Pancreas (tissue), 10 donors: ENCODE measurements at regions not wholly inside any gene's neighbourhood (a gene's known extent, or its start where the extent isn't known, plus 50 kb on each side); places are given as distances from the start of the nearest gene placed in this dataset.

ENCODE experiments used
- ATAC-seq, 4 donors: fragments of 200-7000 bp; cut with Tn5 transposase; one replicate each; pipeline versions ENCODE4 v1.8.0 to v1.9.1; 2020; ENCODE audit warnings: mild to moderate bottlenecking in 4 of 4, moderate library complexity in 4 of 4
- DNase-seq, 6 donors: peaks; one replicate each; pipeline ENCODE4 v3.0.0-alpha.2; 2020
- FAIRE-seq: peaks from 2 replicates; lab custom pipeline; 2012; peaks lifted over from hg19 to GRCh38; lab: Jason Lieb, UNC
- H3K27ac ChIP-seq, 4 donors: fragments of 200-600 bp; sonication (generic); 1 replicate in 3 of 4; 2 replicates in 1 of 4; pipeline versions ENCODE4 v1.5.0 to v1.8.0; 2020
- H3K27me3 ChIP-seq, 4 donors: fragments of 200-600 bp; one replicate each; pipeline ENCODE4 v1.8.0; 2021
- H3K36me3 ChIP-seq, 3 donors: fragments of 200-600 bp; sonication (generic) in 1 of 3; one replicate each; pipeline versions ENCODE4 v1.5.0 to v1.8.0; 2020 to 2021
- H3K4me1 ChIP-seq, 3 donors: fragments of 200-600 bp; one replicate each; pipeline ENCODE4 v1.8.0; 2021
- H3K4me3 ChIP-seq, 4 donors: fragments of 200-600 bp; sonication (generic) in 2 of 4; one replicate each; pipeline versions ENCODE4 v1.5.0 to v1.8.0; 2020 to 2021
- H3K9me3 ChIP-seq, 4 donors: fragments of 200-600 bp; one replicate each; pipeline ENCODE4 v1.8.0; 2021
- CTCF ChIP-seq, 4 donors: fragments of 200-600 bp; sonication (generic) in 3 of 4; IDR thresholded peaks; one replicate each; pipeline versions ENCODE4 v1.5.0 to v1.8.0; 2021; ENCODE audit warnings: antibody characterized with exemption in 4 of 4
- WGBS, 2 donors: extraction: QIAGEN DNeasy Blood & Tissue Kit; methylation state at CpG; one replicate each; pipeline ENCODE4 v1.1.7; 2013; 5-methylcytosine and 5-hydroxymethylcytosine counted together
- intact Hi-C, 3 donors: fragments of 100-400 bp; cut with DNase I; formaldehyde crosslinking; loops; one replicate each; pipeline versions ENCODE4 v1.11.1 to v1.14.2; 2022
- donor health status: healthy with polysubstance abuse.
- donor health status: DM: no; HTN: no; CAD: no; lungs with moderate emphysema.
- donor health status: DM: no; HTN: no; CAD: no.
- donor health status: control.
- donor health status: control.
- donor health status: Bipolar disorder and iron deficiency.
- donor health status: DM: yes; HTN: yes; CAD: no.
- donor health status: DM: no; HTN: no; CAD: no.
- donor health status: DM: no; HTN: no; CAD: no.
- donor health status: DM: yes; HTN: yes; CAD: no.

GRCh38 chr7:140996-141395 is 51.4 kb upstream of the FAM20C start:
- WGBS, 2 donors: 80 to 89% methylated on average over 6 of the region's 6 CpGs
- Histone ChIP-seq H3K4me3 (no peak overlapping the region), H3K4me1 (peaks cover 15 to 30% (median 15%) of the 10 kb centered on the region in 3 donors), H3K9me3 (no peaks in the 10 kb centered on the region), H3K27me3 (no peaks in the 10 kb centered on the region), H3K27ac (no peak overlapping the region), H3K36me3 (no peaks in the 10 kb centered on the region)
- intact Hi-C loops: no loop called here
- TF ChIP-seq CTCF (IDR thresholded peaks at IDR 0.05): no peak
- no peak for DNase-seq
- FAIRE-seq: no peak
- no peak for ATAC-seq

GRCh38 chr7:142248-142941 is 50.0 kb upstream of the FAM20C start:
- no peaks in the 10 kb centered on the region for H3K9me3 ChIP-seq
- DNase-seq: peak; percentile 84 to 98 (median 96)
- no peaks in the 10 kb centered on the region for H3K27me3 ChIP-seq
- H3K36me3 ChIP-seq: no peaks in the 10 kb centered on the region
- peak; percentile 98 to 99 (median 99) for ATAC-seq
- H3K4me1 ChIP-seq: peaks cover 15 to 36% (median 15%) of the 10 kb centered on the region in 3 donors
- no peak for FAIRE-seq
- no peak overlapping the region for H3K4me3 ChIP-seq
- intact Hi-C loops: no loop called here
- WGBS, 2 donors: 16 to 17% methylated on average over 12 of the region's 12 CpGs
- peak overlapping the region; percentile 27 to 72 (median 54) for H3K27ac ChIP-seq
- TF ChIP-seq CTCF (IDR thresholded peaks at IDR 0.05): no peak
